Stomach smooth muscle (tissue), 2 donors: ENCODE measurements at regions not wholly inside any gene's neighbourhood (a gene's known extent, or its start where the extent isn't known, plus 50 kb on each side); places are given as distances from the start of the nearest gene placed in this dataset.
"Not testable (repeated sequence)": the region's sequence is repeated elsewhere in the genome, so short reads cannot be mapped to it uniquely, and the experiment has no call there.

Experiments used
- H3K27ac ChIP-seq: one replicate; pipeline ENCODE4 v1.7.0; 2013; ENCODE audit warnings: mild to moderate bottlenecking, low read length, inconsistent platforms
- H3K27me3 ChIP-seq, 2 donors: one replicate each; pipeline ENCODE4 v1.7.0; 2013; ENCODE audit warnings: low read length in 2 of 2; ENCODE audit not compliant: insufficient read depth in 2 of 2, control insufficient read depth in 1 of 2
- H3K36me3 ChIP-seq, 2 donors: one replicate each; pipeline ENCODE4 v1.7.0; 2013; ENCODE audit warnings: low read length in 2 of 2; ENCODE audit not compliant: control insufficient read depth in 2 of 2, insufficient read depth in 2 of 2
- H3K4me1 ChIP-seq: one replicate; pipeline ENCODE4 v1.7.0; 2013; ENCODE audit warnings: low read length; ENCODE audit not compliant: control insufficient read depth, insufficient read depth
- H3K4me3 ChIP-seq, 2 donors: one replicate each; pipeline ENCODE4 v1.7.0; 2013; ENCODE audit warnings: low read length in 2 of 2
- H3K9ac ChIP-seq, 2 donors: one replicate each; pipeline ENCODE4 v1.7.0; 2013; ENCODE audit warnings: low read length in 2 of 2, mild to moderate bottlenecking in 1 of 2
- H3K9me3 ChIP-seq, 2 donors: one replicate each; pipeline ENCODE4 v1.7.0; 2013; ENCODE audit warnings: low read length in 2 of 2; ENCODE audit not compliant: control insufficient read depth in 2 of 2
- donor health status: healthy.
- donor health status: Pancreatic carcinoma.

- H3K4me3 ChIP-seq = no peak overlapping the region
- no peaks in the 10 kb centered on the region for H3K9me3 ChIP-seq
- no peaks in the 10 kb centered on the region for H3K36me3 ChIP-seq
Observed at GRCh38 chr14:43665570-43666267, 841.4 kb downstream of the FSCB start.

GRCh38 chr14:43655194-43655593 lies 851.9 kb downstream of the FSCB start:
- not testable (repeated sequence) for H3K27ac ChIP-seq, H3K4me3 ChIP-seq, H3K36me3 ChIP-seq, H3K9ac ChIP-seq, H3K9me3 ChIP-seq, H3K27me3 ChIP-seq, H3K4me1 ChIP-seq

More at GRCh38 chr14:43665570-43666267, 841.4 kb downstream of the FSCB start:
- Histone ChIP-seq H3K9ac (no peak overlapping the region), H3K27ac (no peak overlapping the region), H3K27me3 (no peaks in the 10 kb centered on the region), H3K4me1 (no peaks in the 10 kb centered on the region)

GRCh38 chr14:43651896-43652295 lies 855.2 kb downstream of the FSCB start:
- peaks cover 0 to 4% of the 10 kb centered on the region in 2 donors for H3K9me3 ChIP-seq

GRCh38 chr14:43651185-43651787 lies 855.8 kb downstream of the FSCB start:
- Histone ChIP-seq H3K4me3 (no peak overlapping the region), H3K27ac (no peak overlapping the region), H3K36me3 (no peaks in the 10 kb centered on the region)

More at GRCh38 chr14:43651896-43652295, 855.2 kb downstream of the FSCB start:
- Histone ChIP-seq H3K9ac (no peak overlapping the region), H3K36me3 (no peaks in the 10 kb centered on the region), H3K27me3 (no peaks in the 10 kb centered on the region), H3K4me1 (no peaks in the 10 kb centered on the region), H3K27ac (no peak overlapping the region), H3K4me3 (no peak overlapping the region)

GRCh38 chr14:43649508-43649907 lies 857.6 kb downstream of the FSCB start:
- peaks cover 0 to 4% of the 10 kb centered on the region in 2 donors for H3K9me3 ChIP-seq
- H3K36me3 ChIP-seq = no peaks in the 10 kb centered on the region
- no peak overlapping the region for H3K4me3 ChIP-seq
- H3K27ac ChIP-seq = no peak overlapping the region
- H3K9ac ChIP-seq = no peak overlapping the region
- no peaks in the 10 kb centered on the region for H3K27me3 ChIP-seq
- H3K4me1 ChIP-seq = no peaks in the 10 kb centered on the region

More at GRCh38 chr14:43651185-43651787, 855.8 kb downstream of the FSCB start:
- Histone ChIP-seq H3K27me3 (no peaks in the 10 kb centered on the region), H3K4me1 (no peaks in the 10 kb centered on the region), H3K9me3 (peaks cover 0 to 4% of the 10 kb centered on the region in 2 donors), H3K9ac (no peak overlapping the region)

GRCh38 chr14:43647302-43647701 lies 859.8 kb downstream of the FSCB start:
- H3K36me3 ChIP-seq = no peaks in the 10 kb centered on the region
- H3K27ac ChIP-seq = no peak overlapping the region
- H3K4me3 ChIP-seq = no peak overlapping the region
- H3K27me3 ChIP-seq = no peaks in the 10 kb centered on the region
- H3K4me1 ChIP-seq = no peaks in the 10 kb centered on the region
- H3K9ac ChIP-seq = no peak overlapping the region
- no peaks in the 10 kb centered on the region for H3K9me3 ChIP-seq

GRCh38 chr14:43640718-43641267 lies 866.3 kb downstream of the FSCB start:
- no peak overlapping the region for H3K4me3 ChIP-seq

GRCh38 chr14:43625294-43625693 lies 881.8 kb downstream of the FSCB start:
- Histone ChIP-seq H3K9ac (no peak overlapping the region), H3K4me3 (no peak overlapping the region), H3K27ac (no peak overlapping the region), H3K36me3 (no peaks in the 10 kb centered on the region), H3K9me3 (no peaks in the 10 kb centered on the region), H3K27me3 (no peaks in the 10 kb centered on the region), H3K4me1 (no peaks in the 10 kb centered on the region)

More at GRCh38 chr14:43640718-43641267, 866.3 kb downstream of the FSCB start:
- Histone ChIP-seq H3K4me1 (no peaks in the 10 kb centered on the region), H3K36me3 (no peaks in the 10 kb centered on the region), H3K27ac (no peak overlapping the region), H3K27me3 (no peaks in the 10 kb centered on the region), H3K9ac (no peak overlapping the region), H3K9me3 (no peaks in the 10 kb centered on the region)

- H3K27me3 ChIP-seq = no peaks in the 10 kb centered on the region
- no peak overlapping the region for H3K9ac ChIP-seq
- no peak overlapping the region for H3K27ac ChIP-seq
- H3K36me3 ChIP-seq = no peaks in the 10 kb centered on the region
- no peaks in the 10 kb centered on the region for H3K4me1 ChIP-seq
- no peak overlapping the region for H3K4me3 ChIP-seq
- no peaks in the 10 kb centered on the region for H3K9me3 ChIP-seq
Observed at GRCh38 chr14:43621282-43621681, 885.8 kb downstream of the FSCB start.

- Histone ChIP-seq H3K9ac (no peak overlapping the region), H3K27me3 (no peaks in the 10 kb centered on the region), H3K4me1 (no peaks in the 10 kb centered on the region), H3K9me3 (no peaks in the 10 kb centered on the region), H3K36me3 (no peaks in the 10 kb centered on the region), H3K27ac (no peak overlapping the region), H3K4me3 (no peak overlapping the region)
Observed at GRCh38 chr14:43595096-43595772, 911.8 kb downstream of the FSCB start.
